ENCODE measurements at regions not wholly inside any gene's neighbourhood (a gene's known extent, or its start where the extent isn't known, plus 50 kb on each side); places are given as distances from the start of the nearest gene placed in this dataset.

DNA sequence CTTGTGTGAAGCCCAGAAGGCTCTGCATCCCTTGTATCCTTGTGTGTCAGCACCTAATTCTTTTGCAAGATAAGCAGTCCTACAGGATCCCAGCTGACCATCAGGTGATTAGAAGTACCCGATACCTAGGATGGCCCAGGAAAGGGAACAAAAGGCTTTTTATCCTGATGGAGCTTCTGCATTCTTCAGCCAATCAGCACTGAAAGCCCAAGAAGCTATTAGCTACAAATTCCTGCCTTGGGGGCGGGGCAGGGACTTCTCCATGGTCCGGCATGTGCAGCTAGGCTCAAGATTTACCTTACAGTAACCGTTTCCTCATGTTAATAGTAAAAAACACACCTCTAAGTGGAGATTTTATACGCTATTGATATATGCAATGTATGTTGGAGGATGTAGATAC, 264.6 kb upstream of the THUMPD2 start:
- H3K4me3 Mint-ChIP-seq: no peak overlapping the region
- H3K36me3 Mint-ChIP-seq: no peaks in the 10 kb centered on the region
- ATAC-seq (no peak), DNase-seq (no peak)
- peaks cover 0 to 21% (median 3%) of the 10 kb centered on the region in 5 donors for H3K27me3 Mint-ChIP-seq
- peaks cover 0 to 2% (median 0%) of the 10 kb centered on the region in 9 donors for H3K9me3 Mint-ChIP-seq
- POLR2A ChIA-PET: no interaction called here
- H3K27ac Mint-ChIP-seq: no peak overlapping the region
- H3K4me1 Mint-ChIP-seq: no peaks in the 10 kb centered on the region

DNA sequence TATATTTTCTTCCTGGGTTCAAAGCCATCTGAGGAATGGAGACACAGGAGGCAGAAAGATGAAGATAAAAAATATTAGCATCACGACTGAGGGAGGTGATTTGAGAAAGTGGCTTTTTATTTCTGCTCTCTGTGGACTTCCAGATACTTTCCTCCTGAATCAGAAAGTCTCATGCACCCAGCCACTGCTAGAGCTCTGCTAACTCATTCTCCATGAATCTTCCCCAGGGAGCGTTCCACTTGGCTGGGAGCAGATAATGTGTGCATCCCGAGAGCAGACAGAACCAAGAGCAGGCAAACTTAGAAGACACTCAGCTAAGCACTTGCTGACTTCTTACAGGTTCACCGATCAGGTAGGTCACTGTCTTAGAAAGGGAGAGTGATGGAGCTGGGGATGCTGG, 264.1 kb upstream of the THUMPD2 start:
- H3K4me1 Mint-ChIP-seq: no peaks in the 10 kb centered on the region
- POLR2A ChIA-PET: no interaction called here
- DNase-seq (no peak), ATAC-seq (no peak)
- peaks cover 0 to 2% (median 0%) of the 10 kb centered on the region in 9 donors for H3K9me3 Mint-ChIP-seq
- H3K27ac Mint-ChIP-seq: no peak overlapping the region
- peaks cover 0 to 21% (median 3%) of the 10 kb centered on the region in 5 donors for H3K27me3 Mint-ChIP-seq
- H3K4me3 Mint-ChIP-seq: no peak overlapping the region
- H3K36me3 Mint-ChIP-seq: no peaks in the 10 kb centered on the region

DNA sequence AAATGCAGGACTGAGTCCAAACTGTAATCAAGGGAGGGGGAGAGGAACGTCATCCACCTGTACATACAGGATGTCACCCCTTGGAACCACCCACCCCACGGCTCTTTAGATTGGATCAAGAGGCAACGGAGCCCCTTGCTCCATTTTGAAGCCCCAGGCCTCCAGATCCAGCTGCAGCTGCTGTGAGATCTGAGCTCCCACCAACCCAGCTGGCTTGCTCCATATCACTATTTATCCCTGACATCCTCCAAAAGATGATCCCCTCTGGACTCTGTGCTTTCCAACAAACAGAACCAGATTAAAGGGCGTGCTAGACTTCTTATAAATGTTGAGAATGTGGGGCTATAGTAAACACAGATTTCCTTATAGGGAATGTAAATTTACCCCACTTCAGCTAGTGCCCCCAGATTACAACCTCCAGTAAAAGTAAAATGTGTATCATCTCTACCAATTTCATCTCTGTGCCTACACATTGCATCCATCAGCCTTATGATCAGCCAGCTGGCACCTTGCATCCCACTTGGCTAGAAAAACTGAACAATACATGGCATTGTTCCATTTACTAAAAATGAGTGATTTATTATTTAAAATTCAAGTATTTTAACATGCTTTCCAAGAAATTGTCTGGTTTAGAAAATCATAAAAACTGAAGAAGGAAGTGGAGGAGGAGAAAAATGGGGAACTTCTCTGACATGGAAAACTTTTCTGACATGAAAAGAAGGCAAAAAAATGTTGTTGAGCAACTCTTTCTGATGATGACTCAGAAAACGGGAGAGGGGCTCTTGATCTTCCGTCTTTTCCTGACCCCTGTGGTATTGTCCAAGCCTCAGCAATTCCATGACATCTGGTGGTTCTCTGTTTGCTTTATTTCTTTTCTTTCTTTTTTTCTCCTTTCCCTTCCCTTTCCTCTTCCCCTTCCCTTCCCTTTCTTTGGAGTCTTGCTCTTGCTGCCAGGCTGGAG, 262.6 kb upstream of the THUMPD2 start:
- Mint-ChIP-seq H3K4me3 (no peak overlapping the region), H3K4me1 (peaks cover 0 to 8% (median 0%) of the 10 kb centered on the region in 4 donors), H3K27me3 (peaks cover 0 to 18% (median 1%) of the 10 kb centered on the region in 5 donors), H3K9me3 (peaks cover 0 to 2% (median 0%) of the 10 kb centered on the region in 9 donors), H3K36me3 (no peaks in the 10 kb centered on the region), H3K27ac (no peak overlapping the region)
- POLR2A ChIA-PET: no interaction called here
- ATAC-seq (no peak), DNase-seq (no peak)

DNA sequence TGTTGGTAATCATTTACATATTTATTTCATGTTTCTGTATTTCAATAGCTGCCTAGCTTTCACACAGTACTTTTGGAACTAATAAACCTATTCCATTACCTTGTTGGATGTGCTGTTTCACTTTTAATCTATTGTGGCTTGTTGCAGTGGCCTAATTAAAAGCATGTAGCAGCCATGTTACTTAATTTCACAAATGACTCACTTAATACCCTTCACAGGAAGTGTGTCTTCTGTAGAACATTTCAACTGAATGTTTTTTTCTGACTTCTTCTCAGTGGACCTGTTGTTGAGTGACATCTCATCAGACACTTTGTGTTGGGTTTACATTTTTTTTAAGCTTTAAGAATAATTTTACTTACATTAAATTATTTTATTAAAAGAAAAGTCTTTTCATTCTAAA, 260.5 kb upstream of the THUMPD2 start:
- Mint-ChIP-seq H3K4me3 (no peak overlapping the region), H3K36me3 (no peaks in the 10 kb centered on the region), H3K27me3 (peaks cover 0 to under 1% (median 0%) of the 10 kb centered on the region in 5 donors), H3K4me1 (peaks cover 0 to 8% (median 0%) of the 10 kb centered on the region in 4 donors), H3K27ac (no peak overlapping the region), H3K9me3 (peaks cover 0 to 2% (median 0%) of the 10 kb centered on the region in 9 donors)
- POLR2A ChIA-PET: no interaction called here
- ATAC-seq: no peak
- DNase-seq: no peak

GRCh38 chr2:40038646-40039045, 259.6 kb upstream of the THUMPD2 start:
- POLR2A ChIA-PET: no interaction called here
- ATAC-seq: no peak
- no peak overlapping the region for H3K27ac Mint-ChIP-seq

DNA sequence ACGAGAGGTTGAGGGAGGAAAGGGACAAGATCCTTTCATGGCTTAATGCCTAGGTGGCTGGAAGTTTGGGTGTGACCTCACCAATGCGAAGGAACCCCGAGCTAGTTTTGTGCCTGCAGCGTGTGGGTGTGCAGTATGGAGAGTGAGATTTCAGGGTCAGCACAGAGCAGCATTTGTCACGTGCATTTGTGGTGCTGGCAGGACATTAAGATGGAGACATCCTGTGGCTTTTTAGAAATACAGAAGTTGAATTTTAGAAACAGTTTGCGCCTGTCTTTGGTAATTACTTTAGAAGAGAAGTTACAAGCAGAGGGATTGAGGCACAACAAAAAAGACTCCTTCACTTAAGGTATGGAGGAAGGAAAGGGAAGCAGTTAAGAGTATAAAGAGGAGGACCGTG, 258.2 kb upstream of the THUMPD2 start:
- peaks cover 0 to 5% (median 0%) of the 10 kb centered on the region in 9 donors for H3K9me3 Mint-ChIP-seq
- no peaks in the 10 kb centered on the region for H3K36me3 Mint-ChIP-seq
- ATAC-seq (no peak), DNase-seq (no peak)
- no peak overlapping the region for H3K4me3 Mint-ChIP-seq
- peaks cover 0 to 8% (median 0%) of the 10 kb centered on the region in 4 donors for H3K4me1 Mint-ChIP-seq
- H3K27ac Mint-ChIP-seq: no peak overlapping the region
- H3K27me3 Mint-ChIP-seq: no peaks in the 10 kb centered on the region
- POLR2A ChIA-PET: no interaction called here

More at GRCh38 chr2:40038646-40039045, 259.6 kb upstream of the THUMPD2 start:
- H3K36me3 Mint-ChIP-seq: no peaks in the 10 kb centered on the region
- H3K9me3 Mint-ChIP-seq: peaks cover 0 to 2% (median 0%) of the 10 kb centered on the region in 9 donors
- no peaks in the 10 kb centered on the region for H3K27me3 Mint-ChIP-seq
- no peak for DNase-seq
- H3K4me3 Mint-ChIP-seq: no peak overlapping the region
- H3K4me1 Mint-ChIP-seq: peaks cover 0 to 8% (median 0%) of the 10 kb centered on the region in 4 donors

GRCh38 chr2:40036241-40036640, 257.2 kb upstream of the THUMPD2 start:
- POLR2A ChIA-PET: no interaction called here
- no peak for ATAC-seq
- Mint-ChIP-seq H3K36me3 (no peaks in the 10 kb centered on the region), H3K27me3 (no peaks in the 10 kb centered on the region), H3K4me3 (no peak overlapping the region), H3K27ac (no peak overlapping the region), H3K4me1 (peaks cover 0 to 8% (median 0%) of the 10 kb centered on the region in 4 donors), H3K9me3 (peaks cover 0 to 5% (median 0%) of the 10 kb centered on the region in 9 donors)
- no peak for DNase-seq

DNA sequence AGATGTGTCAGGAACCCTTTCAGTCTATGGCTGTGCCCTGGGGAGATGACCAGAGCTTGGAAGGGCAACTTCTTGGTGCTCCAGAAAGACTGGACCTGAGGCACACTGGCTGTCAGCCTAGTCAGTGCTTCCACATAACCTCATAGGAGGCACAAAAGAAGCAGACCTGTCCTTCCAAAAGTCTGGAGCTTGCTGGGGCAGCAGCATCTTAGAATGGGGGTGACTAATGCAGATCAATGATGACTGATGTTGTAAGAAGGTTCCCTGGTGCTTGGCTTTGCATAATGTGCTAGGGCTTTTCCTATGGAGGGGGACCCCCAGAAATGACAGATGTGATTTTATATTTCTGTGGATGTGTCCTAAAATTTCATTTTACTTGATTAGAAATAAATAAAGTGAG, 255.7 kb upstream of the THUMPD2 start:
- no peaks in the 10 kb centered on the region for H3K27me3 Mint-ChIP-seq
- peaks cover 0 to 3% (median 0%) of the 10 kb centered on the region in 9 donors for H3K9me3 Mint-ChIP-seq
- ATAC-seq (no peak), DNase-seq (no peak)
- no peak overlapping the region for H3K4me3 Mint-ChIP-seq
- POLR2A ChIA-PET: no interaction called here
- H3K36me3 Mint-ChIP-seq: no peaks in the 10 kb centered on the region
- no peak overlapping the region for H3K27ac Mint-ChIP-seq
- peaks cover 0 to 8% (median 0%) of the 10 kb centered on the region in 4 donors for H3K4me1 Mint-ChIP-seq

DNA sequence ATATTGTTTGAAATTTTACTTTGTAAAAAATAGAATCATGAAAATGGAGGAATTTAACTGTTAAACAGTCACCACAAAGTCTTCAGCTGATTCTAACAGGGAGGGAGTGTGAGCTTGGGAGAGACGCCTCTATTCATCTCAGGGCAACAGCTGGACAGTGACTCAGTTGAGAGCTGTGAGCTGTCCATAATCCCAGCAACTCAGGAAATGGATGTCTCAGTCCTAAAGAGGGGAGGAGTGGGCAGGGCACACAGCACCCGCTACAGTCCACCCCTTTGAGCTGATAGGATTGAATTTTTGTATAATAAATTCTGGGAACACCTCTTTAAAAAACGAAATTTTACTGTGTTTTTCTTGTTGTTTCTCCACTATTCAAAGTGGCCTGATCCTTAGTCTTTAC, 255.1 kb upstream of the THUMPD2 start:
- DNase-seq (no peak), ATAC-seq (no peak)
- H3K27me3 Mint-ChIP-seq: no peaks in the 10 kb centered on the region
- H3K4me1 Mint-ChIP-seq: peaks cover 0 to 13% (median 0%) of the 10 kb centered on the region in 4 donors
- POLR2A ChIA-PET: no interaction called here
- H3K9me3 Mint-ChIP-seq: peaks cover 0 to 7% (median 0%) of the 10 kb centered on the region in 9 donors
- no peak overlapping the region for H3K4me3 Mint-ChIP-seq
- no peak overlapping the region for H3K27ac Mint-ChIP-seq
- H3K36me3 Mint-ChIP-seq: no peaks in the 10 kb centered on the region

DNA sequence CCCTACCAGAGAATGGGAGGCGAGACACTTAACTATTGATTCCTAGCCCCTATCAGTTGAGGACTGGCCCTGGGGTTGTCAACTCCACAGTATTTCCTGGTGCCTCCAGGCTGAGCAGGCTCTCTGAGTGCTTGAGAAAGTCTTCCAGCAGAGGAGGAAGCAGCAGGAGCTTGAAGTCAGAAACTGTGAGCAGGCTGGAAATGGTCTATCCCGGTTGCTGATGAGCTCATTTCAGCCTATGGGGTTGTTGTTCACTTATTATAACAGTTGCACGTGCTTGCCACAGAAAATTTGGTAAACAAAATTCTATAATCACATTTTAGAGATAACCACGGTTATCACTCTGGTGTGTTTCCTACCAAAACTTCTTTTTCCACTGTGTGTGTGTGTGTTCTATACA, 254.7 kb upstream of the THUMPD2 start:
- Mint-ChIP-seq H3K9me3 (peaks cover 0 to 9% (median 0%) of the 10 kb centered on the region in 9 donors), H3K36me3 (no peaks in the 10 kb centered on the region), H3K27ac (no peak overlapping the region), H3K27me3 (no peaks in the 10 kb centered on the region), H3K4me1 (peaks cover 0 to 17% (median 0%) of the 10 kb centered on the region in 4 donors), H3K4me3 (no peak overlapping the region)
- no peak for ATAC-seq
- DNase-seq: no peak
- POLR2A ChIA-PET: no interaction called here

- no peaks in the 10 kb centered on the region for H3K36me3 Mint-ChIP-seq
- POLR2A ChIA-PET: no interaction called here
Measured at GRCh38 chr2:40032650-40033319, 253.7 kb upstream of the THUMPD2 start.

DNA sequence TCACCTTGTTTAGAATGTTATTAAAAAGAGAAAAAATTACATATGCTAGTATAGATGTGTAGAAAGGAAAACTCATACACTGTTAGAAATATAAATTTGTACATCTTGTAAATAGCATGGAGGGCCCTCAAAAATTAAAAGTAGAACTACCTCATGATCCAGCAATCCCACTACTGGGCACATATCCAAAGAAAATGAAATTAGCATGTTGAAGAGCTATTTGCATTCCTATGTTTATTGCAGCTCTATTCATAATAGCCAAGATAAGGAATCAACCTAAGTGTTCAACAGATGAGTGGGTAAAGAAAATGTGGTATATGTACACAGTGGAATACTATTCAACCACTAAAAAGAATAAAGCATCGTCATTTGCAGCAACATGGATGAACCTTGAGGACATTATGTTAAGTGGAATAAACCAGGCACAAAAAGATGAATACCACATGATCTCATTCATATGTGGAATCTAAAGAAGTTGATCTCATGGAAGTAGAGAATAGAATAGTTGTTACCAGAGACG, 251.5 kb upstream of the THUMPD2 start:
- Mint-ChIP-seq H3K36me3 (no peaks in the 10 kb centered on the region), H3K27ac (no peak overlapping the region), H3K4me3 (no peak overlapping the region), H3K27me3 (no peaks in the 10 kb centered on the region), H3K9me3 (peaks cover 0 to 9% (median 2%) of the 10 kb centered on the region in 9 donors), H3K4me1 (peaks cover 0 to 9% (median 0%) of the 10 kb centered on the region in 4 donors)
- no peak for DNase-seq
- ATAC-seq: no peak
- POLR2A ChIA-PET: no interaction called here

More at GRCh38 chr2:40032650-40033319, 253.7 kb upstream of the THUMPD2 start:
- no peak for ATAC-seq
- DNase-seq: no peak
- peaks cover 0 to 9% (median 2%) of the 10 kb centered on the region in 9 donors for H3K9me3 Mint-ChIP-seq
- H3K4me3 Mint-ChIP-seq: no peak overlapping the region
- H3K27ac Mint-ChIP-seq: no peak overlapping the region
- peaks cover 0 to 17% (median 0%) of the 10 kb centered on the region in 4 donors for H3K4me1 Mint-ChIP-seq
- no peaks in the 10 kb centered on the region for H3K27me3 Mint-ChIP-seq

Data from naive thymus-derived CD8-positive, alpha-beta T cell (primary cell).